HEK293 (cell line): ENCODE measurements at regions not wholly inside any gene's neighbourhood (a gene's known extent, or its start where the extent isn't known, plus 50 kb on each side); places are given as distances from the start of the nearest gene placed in this dataset.

Experiments used
- CTCF ChIA-PET: fragments of 350-600 bp; formaldehyde crosslinking; extraction: SDS; loops from one replicate; lab custom pipeline; 2021; ENCODE audit warnings: antibody characterized with exemption; lab: Yijun Ruan, JAX
- POLR2A ChIA-PET: fragments of 300-600 bp; formaldehyde crosslinking; extraction: SDS; loops from one replicate; lab custom pipeline; 2020; ENCODE audit warnings: antibody characterized with exemption, inconsistent platforms; lab: Yijun Ruan, JAX
- H3K27ac ChIP-seq: fragments of 200-500 bp; sonication (Bioruptor generic); 2 replicates; pipeline ENCODE4 v1.5.1; 2014; ENCODE audit warnings: low read depth, low read length, control low read depth, inconsistent platforms; ENCODE audit errors: extremely low read depth
- H3K36me3 ChIP-seq, 2 experiments: fragments of 200-500 bp in 1 of 2; sonication (Bioruptor generic) in 1 of 2; 1 replicate in 1 of 2; 2 replicates in 1 of 2; pipeline ENCODE4 v1.5.1; 2014 to 2017; ENCODE audit warnings: inconsistent platforms in 2 of 2, low read length in 2 of 2; ENCODE audit not compliant: control insufficient read depth in 2 of 2, insufficient read depth in 1 of 2
- H3K4me1 ChIP-seq: fragments of 200-500 bp; sonication (Bioruptor generic); 2 replicates; pipeline ENCODE4 v1.5.1; 2014; ENCODE audit warnings: mild to moderate bottlenecking, low read length, inconsistent platforms; ENCODE audit not compliant: control insufficient read depth, insufficient read depth
- H3K4me3 ChIP-seq: 2 replicates; pipeline ENCODE4 v1.5.1; 2011; ENCODE audit warnings: low read depth, mild to moderate bottlenecking, control low read depth, low read length, moderate library complexity
- H3K9me3 ChIP-seq: fragments of 200-500 bp; sonication (Bioruptor generic); 2 replicates; pipeline ENCODE4 v1.5.1; 2014; ENCODE audit warnings: low read depth, low read length, inconsistent platforms; ENCODE audit not compliant: control insufficient read depth, insufficient read depth
- FEZF1 ChIP-seq: fragments of 450-650 bp; formaldehyde crosslinking; IDR thresholded peaks from 2 replicates; pipeline ENCODE4 v1.5.1; 2016; ENCODE audit warnings: missing biosample characterization, missing genetic modification characterization
- GFI1B ChIP-seq: fragments of 450-650 bp; formaldehyde crosslinking; IDR thresholded peaks from 2 replicates; pipeline ENCODE4 v1.5.1; 2016; ENCODE audit warnings: missing biosample characterization, missing genetic modification characterization
- GLI4 ChIP-seq: fragments of 450-650 bp; formaldehyde crosslinking; IDR thresholded peaks from 2 replicates; pipeline ENCODE4 v1.5.1; 2016; ENCODE audit warnings: missing biosample characterization, missing genetic modification characterization
- KLF16 ChIP-seq: fragments of 450-650 bp; formaldehyde crosslinking; IDR thresholded peaks from 2 replicates; pipeline ENCODE4 v1.5.1; 2017; ENCODE audit warnings: missing biosample characterization, missing genetic modification characterization
- ZFHX2 ChIP-seq: fragments of 450-650 bp; formaldehyde crosslinking; conservative IDR thresholded peaks from 2 replicates; pipeline ENCODE4 v1.5.1; 2016; ENCODE audit warnings: missing biosample characterization, missing genetic modification characterization
- ZNF10 ChIP-seq: fragments of 450-650 bp; formaldehyde crosslinking; IDR thresholded peaks from 2 replicates; pipeline ENCODE4 v1.5.1; 2017; ENCODE audit warnings: missing biosample characterization, missing genetic modification characterization
- ZNF138 ChIP-seq: fragments of 450-650 bp; formaldehyde crosslinking; IDR thresholded peaks from 2 replicates; pipeline ENCODE4 v1.5.1; 2016; ENCODE audit warnings: missing biosample characterization, missing genetic modification characterization, borderline replicate concordance
- ZNF16 ChIP-seq: fragments of 450-650 bp; formaldehyde crosslinking; IDR thresholded peaks from 2 replicates; pipeline ENCODE4 v1.5.1; 2016; ENCODE audit warnings: low read depth, missing biosample characterization, missing genetic modification characterization
- ZNF23 ChIP-seq: fragments of 450-650 bp; formaldehyde crosslinking; IDR thresholded peaks from 2 replicates; pipeline ENCODE4 v1.5.1; 2016; ENCODE audit warnings: missing biosample characterization, missing genetic modification characterization, borderline replicate concordance
- ZNF292 ChIP-seq: fragments of 450-650 bp; formaldehyde crosslinking; IDR thresholded peaks from 2 replicates; pipeline ENCODE4 v1.5.1; 2016; ENCODE audit warnings: low read depth, missing biosample characterization, missing genetic modification characterization, borderline replicate concordance
- ZNF335 ChIP-seq: fragments of 450-650 bp; formaldehyde crosslinking; conservative IDR thresholded peaks from 2 replicates; pipeline ENCODE4 v1.5.1; 2016; ENCODE audit warnings: missing biosample characterization, missing genetic modification characterization
- ZNF423 ChIP-seq: fragments of 450-650 bp; formaldehyde crosslinking; IDR thresholded peaks from 2 replicates; pipeline ENCODE4 v1.5.1; 2016; ENCODE audit warnings: missing biosample characterization, missing genetic modification characterization
- ZNF670 ChIP-seq: fragments of 450-650 bp; formaldehyde crosslinking; IDR thresholded peaks from 2 replicates; pipeline ENCODE4 v1.5.1; 2016; ENCODE audit warnings: missing biosample characterization, missing genetic modification characterization, low read depth
- ZSCAN5A ChIP-seq: fragments of 450-650 bp; formaldehyde crosslinking; IDR thresholded peaks from 2 replicates; pipeline ENCODE4 v1.5.1; 2016; ENCODE audit warnings: missing biosample characterization, missing genetic modification characterization
- TF ChIP-seq, protein P1 (sequence below): fragments of 450-650 bp; formaldehyde crosslinking; IDR thresholded peaks from 2 replicates; pipeline ENCODE4 v1.5.1; 2016; ENCODE audit warnings: missing biosample characterization, missing genetic modification characterization
- TF ChIP-seq, protein P2 (sequence below): fragments of 450-650 bp; formaldehyde crosslinking; IDR thresholded peaks from 2 replicates; pipeline ENCODE4 v1.5.1; 2016; ENCODE audit warnings: missing biosample characterization, missing genetic modification characterization, borderline replicate concordance

DNA sequence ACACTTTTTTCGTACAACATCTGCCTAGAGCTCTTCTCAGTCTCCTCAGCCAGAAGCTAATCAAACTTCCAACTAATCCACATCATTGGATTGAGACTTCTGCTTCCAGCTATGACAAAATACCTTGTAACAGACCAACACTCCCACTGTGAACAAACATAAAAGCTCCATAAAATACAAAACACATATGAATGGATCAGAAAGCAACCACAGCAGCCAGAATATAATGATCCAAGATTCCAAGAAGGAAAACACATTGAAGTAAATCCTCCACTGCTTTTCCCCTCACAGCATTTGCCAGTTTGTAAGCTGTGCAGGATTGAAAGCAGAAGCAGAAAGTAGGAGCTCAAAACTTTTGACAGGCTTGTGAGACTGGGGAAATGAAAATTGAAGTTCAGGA lies 863.2 kb downstream of the TUSC7 start:
- ChIA-PET CTCF (no interaction called here), POLR2A (no interaction called here)
- H3K4me1 ChIP-seq = no peaks in the 10 kb centered on the region
- no peaks in the 10 kb centered on the region for H3K36me3 ChIP-seq
- no peak overlapping the region for H3K4me3 ChIP-seq
- no peaks in the 10 kb centered on the region for H3K9me3 ChIP-seq
- TF ChIP-seq ZNF670 (tag by site-specific recombination) = no peak
- no peak for TF ChIP-seq GFI1B (tag by site-specific recombination)
- no peak for TF ChIP-seq ZNF423 (tag by site-specific recombination)
- TF ChIP-seq FEZF1 (tag by site-specific recombination) = no peak
- no peak overlapping the region for H3K27ac ChIP-seq

GRCh38 chr3:117580806-117581205 lies 871.2 kb downstream of the TUSC7 start:
- Histone ChIP-seq H3K27ac (no peak overlapping the region), H3K36me3 (no peaks in the 10 kb centered on the region), H3K4me1 (no peaks in the 10 kb centered on the region), H3K9me3 (no peaks in the 10 kb centered on the region), H3K4me3 (no peak overlapping the region)
- TF ChIP-seq ZNF138 = no peak
- no peak for TF ChIP-seq ZFHX2 (tag by site-specific recombination)
- no peak for TF ChIP-seq ZNF335 (tag by site-specific recombination)
- no peak for TF ChIP-seq ZNF23 (tag by site-specific recombination)
- TF ChIP-seq, protein P1, sequence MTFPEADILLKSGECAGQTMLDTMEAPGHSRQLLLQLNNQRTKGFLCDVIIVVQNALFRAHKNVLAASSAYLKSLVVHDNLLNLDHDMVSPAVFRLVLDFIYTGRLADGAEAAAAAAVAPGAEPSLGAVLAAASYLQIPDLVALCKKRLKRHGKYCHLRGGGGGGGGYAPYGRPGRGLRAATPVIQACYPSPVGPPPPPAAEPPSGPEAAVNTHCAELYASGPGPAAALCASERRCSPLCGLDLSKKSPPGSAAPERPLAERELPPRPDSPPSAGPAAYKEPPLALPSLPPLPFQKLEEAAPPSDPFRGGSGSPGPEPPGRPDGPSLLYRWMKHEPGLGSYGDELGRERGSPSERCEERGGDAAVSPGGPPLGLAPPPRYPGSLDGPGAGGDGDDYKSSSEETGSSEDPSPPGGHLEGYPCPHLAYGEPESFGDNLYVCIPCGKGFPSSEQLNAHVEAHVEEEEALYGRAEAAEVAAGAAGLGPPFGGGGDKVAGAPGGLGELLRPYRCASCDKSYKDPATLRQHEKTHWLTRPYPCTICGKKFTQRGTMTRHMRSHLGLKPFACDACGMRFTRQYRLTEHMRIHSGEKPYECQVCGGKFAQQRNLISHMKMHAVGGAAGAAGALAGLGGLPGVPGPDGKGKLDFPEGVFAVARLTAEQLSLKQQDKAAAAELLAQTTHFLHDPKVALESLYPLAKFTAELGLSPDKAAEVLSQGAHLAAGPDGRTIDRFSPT = no peak
- no peak for TF ChIP-seq ZNF10 (tag by site-specific recombination)
- no peak for TF ChIP-seq ZNF292
- TF ChIP-seq ZSCAN5A = no peak
- TF ChIP-seq, protein P2, sequence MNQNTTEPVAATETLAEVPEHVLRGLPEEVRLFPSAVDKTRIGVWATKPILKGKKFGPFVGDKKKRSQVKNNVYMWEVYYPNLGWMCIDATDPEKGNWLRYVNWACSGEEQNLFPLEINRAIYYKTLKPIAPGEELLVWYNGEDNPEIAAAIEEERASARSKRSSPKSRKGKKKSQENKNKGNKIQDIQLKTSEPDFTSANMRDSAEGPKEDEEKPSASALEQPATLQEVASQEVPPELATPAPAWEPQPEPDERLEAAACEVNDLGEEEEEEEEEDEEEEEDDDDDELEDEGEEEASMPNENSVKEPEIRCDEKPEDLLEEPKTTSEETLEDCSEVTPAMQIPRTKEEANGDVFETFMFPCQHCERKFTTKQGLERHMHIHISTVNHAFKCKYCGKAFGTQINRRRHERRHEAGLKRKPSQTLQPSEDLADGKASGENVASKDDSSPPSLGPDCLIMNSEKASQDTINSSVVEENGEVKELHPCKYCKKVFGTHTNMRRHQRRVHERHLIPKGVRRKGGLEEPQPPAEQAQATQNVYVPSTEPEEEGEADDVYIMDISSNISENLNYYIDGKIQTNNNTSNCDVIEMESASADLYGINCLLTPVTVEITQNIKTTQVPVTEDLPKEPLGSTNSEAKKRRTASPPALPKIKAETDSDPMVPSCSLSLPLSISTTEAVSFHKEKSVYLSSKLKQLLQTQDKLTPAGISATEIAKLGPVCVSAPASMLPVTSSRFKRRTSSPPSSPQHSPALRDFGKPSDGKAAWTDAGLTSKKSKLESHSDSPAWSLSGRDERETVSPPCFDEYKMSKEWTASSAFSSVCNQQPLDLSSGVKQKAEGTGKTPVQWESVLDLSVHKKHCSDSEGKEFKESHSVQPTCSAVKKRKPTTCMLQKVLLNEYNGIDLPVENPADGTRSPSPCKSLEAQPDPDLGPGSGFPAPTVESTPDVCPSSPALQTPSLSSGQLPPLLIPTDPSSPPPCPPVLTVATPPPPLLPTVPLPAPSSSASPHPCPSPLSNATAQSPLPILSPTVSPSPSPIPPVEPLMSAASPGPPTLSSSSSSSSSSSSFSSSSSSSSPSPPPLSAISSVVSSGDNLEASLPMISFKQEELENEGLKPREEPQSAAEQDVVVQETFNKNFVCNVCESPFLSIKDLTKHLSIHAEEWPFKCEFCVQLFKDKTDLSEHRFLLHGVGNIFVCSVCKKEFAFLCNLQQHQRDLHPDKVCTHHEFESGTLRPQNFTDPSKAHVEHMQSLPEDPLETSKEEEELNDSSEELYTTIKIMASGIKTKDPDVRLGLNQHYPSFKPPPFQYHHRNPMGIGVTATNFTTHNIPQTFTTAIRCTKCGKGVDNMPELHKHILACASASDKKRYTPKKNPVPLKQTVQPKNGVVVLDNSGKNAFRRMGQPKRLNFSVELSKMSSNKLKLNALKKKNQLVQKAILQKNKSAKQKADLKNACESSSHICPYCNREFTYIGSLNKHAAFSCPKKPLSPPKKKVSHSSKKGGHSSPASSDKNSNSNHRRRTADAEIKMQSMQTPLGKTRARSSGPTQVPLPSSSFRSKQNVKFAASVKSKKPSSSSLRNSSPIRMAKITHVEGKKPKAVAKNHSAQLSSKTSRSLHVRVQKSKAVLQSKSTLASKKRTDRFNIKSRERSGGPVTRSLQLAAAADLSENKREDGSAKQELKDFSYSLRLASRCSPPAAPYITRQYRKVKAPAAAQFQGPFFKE (tag by site-specific recombination) = no peak
- no peak for TF ChIP-seq GLI4
- TF ChIP-seq ZNF16 = no peak
- no peak for TF ChIP-seq KLF16
- ChIA-PET POLR2A (no interaction called here), CTCF (interaction anchor here (0.5 kb wide), 1 partner anchor 28 kb away, joined by 4 read pairs; no protein-coding TSS in a partner anchor)
